ENCODE measurements at regions not wholly inside any gene's neighbourhood (a gene's known extent, or its start where the extent isn't known, plus 50 kb on each side); places are given as distances from the start of the nearest gene placed in this dataset.

GRCh38 chr4:89563431-89563830, 255.8 kb upstream of the GPRIN3 start:
- no peak for TF ChIP-seq MAX (IDR thresholded peaks at IDR 0.05)
- TF ChIP-seq NFIC (IDR thresholded peaks at IDR 0.05), result no peak
- TF ChIP-seq CREB1 (IDR thresholded peaks at IDR 0.05; ENCODE audit: low read depth), result no peak
